ENCODE measurements at regions not wholly inside any gene's neighbourhood (a gene's known extent, or its start where the extent isn't known, plus 50 kb on each side); places are given as distances from the start of the nearest gene placed in this dataset.

DNA sequence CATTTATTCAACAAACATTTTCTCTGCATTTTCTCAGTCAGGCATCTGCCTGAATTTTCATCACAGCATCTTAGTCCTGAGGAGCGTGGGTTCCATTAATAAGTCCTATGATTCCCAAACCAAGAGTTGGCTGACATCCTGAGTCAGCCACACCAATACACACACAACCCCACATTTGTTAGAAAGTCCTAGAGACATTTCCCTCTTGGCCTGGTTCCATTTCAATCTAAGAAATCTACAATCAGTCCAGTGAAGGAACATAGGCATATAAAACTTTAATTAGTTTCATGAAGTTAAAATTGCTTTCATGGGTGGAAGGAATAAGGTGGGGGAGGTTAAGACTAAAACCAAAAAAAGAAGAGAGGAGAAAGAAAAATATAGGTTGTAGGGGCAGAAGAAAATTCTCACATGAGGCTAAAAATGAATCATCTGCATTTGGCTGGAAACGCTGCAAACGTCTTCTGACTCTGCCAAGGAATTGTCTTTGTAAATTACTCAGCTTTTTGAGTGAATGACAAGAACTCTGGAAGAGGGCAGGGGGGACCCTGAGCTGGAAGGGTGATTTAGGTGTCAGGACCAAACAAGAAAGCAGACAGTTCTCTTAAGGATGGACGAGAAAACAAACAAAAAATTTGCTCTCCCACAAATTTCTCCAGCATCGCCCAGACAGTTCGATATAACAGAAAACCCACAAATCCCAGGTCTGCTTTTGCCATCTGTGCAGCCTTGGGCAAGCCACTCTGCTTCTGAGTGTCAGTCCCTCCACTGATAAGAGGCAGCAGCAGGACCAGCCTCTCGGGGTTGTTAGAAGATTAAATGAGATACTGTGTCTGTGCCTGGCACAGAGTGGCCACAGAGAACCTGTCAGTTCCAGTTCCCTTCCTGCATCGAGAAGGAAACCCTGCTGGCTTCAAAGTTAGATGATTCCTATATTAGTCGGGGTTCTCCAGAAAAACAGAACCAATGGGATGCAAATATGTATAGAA lies 289.7 kb downstream of the CDK5RAP2 start:
- no peaks in the 10 kb centered on the region for H3K79me2 ChIP-seq (ENCODE audit: control insufficient read depth, insufficient read depth, low read length)
- intact Hi-C loops (cut with micrococcal nuclease) (no loop called here), dilution Hi-C loops (cut with MboI; ENCODE audit: extremely low pct_ligation_motif_present, low sequenced_read_pairs) (no loop called here)
- H3K9ac ChIP-seq (replicated peaks; ENCODE audit: extremely low read depth, insufficient read depth, low read length), result no peak overlapping the region
- no TSS peak for BruUV-seq (replicated peaks)
- no peaks in the 10 kb centered on the region for H3K36me3 ChIP-seq (ENCODE audit: control insufficient read depth in 2 of 2, extremely low read depth in 1 of 2, insufficient read depth in 2 of 2, low read length in 2 of 2)
- ChIA-PET POLR2A (no interaction called here), CTCF (no interaction called here)
- no peak for TF ChIP-seq FOS (IDR thresholded peaks at IDR 0.05; ENCODE audit: borderline replicate concordance, insufficient read depth, low read length)
- TF ChIP-seq JUN (IDR thresholded peaks at IDR 0.05; ENCODE audit: borderline replicate concordance, insufficient read depth, insufficient read length, low read depth), result no peak
- TF ChIP-seq, protein P1, sequence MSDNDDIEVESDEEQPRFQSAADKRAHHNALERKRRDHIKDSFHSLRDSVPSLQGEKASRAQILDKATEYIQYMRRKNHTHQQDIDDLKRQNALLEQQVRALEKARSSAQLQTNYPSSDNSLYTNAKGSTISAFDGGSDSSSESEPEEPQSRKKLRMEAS (IDR thresholded peaks at IDR 0.05; ENCODE audit: insufficient read depth, insufficient read length), result no peak
- TF ChIP-seq POLR2A (IDR thresholded peaks at IDR 0.05; ENCODE audit: low read depth, low read length), result no peak
- H3K27ac ChIP-seq (ENCODE audit: insufficient read depth, low read depth, low read length), result no peak overlapping the region
- no peak overlapping the region for H2AFZ ChIP-seq (ENCODE audit: low read depth, low read length)
- no peak overlapping the region for H3K4me2 ChIP-seq (ENCODE audit: insufficient read depth, low read length)
- no peak overlapping the region for H3K4me3 ChIP-seq (replicated peaks in 1 of 3; ENCODE audit: insufficient read depth in 1 of 3, low read depth in 1 of 3, low read length in 3 of 3)
- no peaks in the 10 kb centered on the region for H3K9me3 ChIP-seq (replicated peaks; ENCODE audit: control insufficient read depth, insufficient read depth, low read length)
- DNase-seq (ENCODE audit: low read depth, low spot score), result no peak
- no peaks in the 10 kb centered on the region for H4K20me1 ChIP-seq (replicated peaks; ENCODE audit: control insufficient read depth, extremely low read depth, insufficient read depth, low read length)
- H3K9me1 ChIP-seq (replicated peaks; ENCODE audit: control insufficient read depth, extremely low read depth, insufficient read depth, low read length), result no peaks in the 10 kb centered on the region
- H3K27me3 ChIP-seq (ENCODE audit: control insufficient read depth in 2 of 2, insufficient read depth in 2 of 2, low read length in 2 of 2), result no peaks in the 10 kb centered on the region
- FAIRE-seq, result no peak
- H3K4me1 ChIP-seq (ENCODE audit: control insufficient read depth, extremely low read depth, insufficient read depth, low read length), result no peaks in the 10 kb centered on the region

GRCh38 chr9:120289098-120289497 lies 290.9 kb downstream of the CDK5RAP2 start:
- Histone ChIP-seq H3K9ac (replicated peaks; ENCODE audit: extremely low read depth, insufficient read depth, low read length) (no peak overlapping the region), H3K27me3 (ENCODE audit: control insufficient read depth in 2 of 2, insufficient read depth in 2 of 2, low read length in 2 of 2) (no peaks in the 10 kb centered on the region), H3K4me3 (replicated peaks in 1 of 3; ENCODE audit: insufficient read depth in 1 of 3, low read depth in 1 of 3, low read length in 3 of 3) (no peak overlapping the region), H3K4me1 (ENCODE audit: control insufficient read depth, extremely low read depth, insufficient read depth, low read length) (no peaks in the 10 kb centered on the region), H2AFZ (ENCODE audit: low read depth, low read length) (no peak overlapping the region), H3K4me2 (ENCODE audit: insufficient read depth, low read length) (no peak overlapping the region), H3K9me1 (replicated peaks; ENCODE audit: control insufficient read depth, extremely low read depth, insufficient read depth, low read length) (no peaks in the 10 kb centered on the region), H4K20me1 (replicated peaks; ENCODE audit: control insufficient read depth, extremely low read depth, insufficient read depth, low read length) (no peaks in the 10 kb centered on the region), H3K36me3 (ENCODE audit: control insufficient read depth in 2 of 2, extremely low read depth in 1 of 2, insufficient read depth in 2 of 2, low read length in 2 of 2) (no peaks in the 10 kb centered on the region), H3K9me3 (replicated peaks; ENCODE audit: control insufficient read depth, insufficient read depth, low read length) (no peaks in the 10 kb centered on the region), H3K27ac (ENCODE audit: insufficient read depth, low read depth, low read length) (no peak overlapping the region), H3K79me2 (ENCODE audit: control insufficient read depth, insufficient read depth, low read length) (no peaks in the 10 kb centered on the region)
- FAIRE-seq (no peak), DNase-seq (ENCODE audit: low read depth, low spot score) (no peak)
- no TSS peak for BruUV-seq (replicated peaks)
- no peak for TF ChIP-seq POLR2A (IDR thresholded peaks at IDR 0.05; ENCODE audit: low read depth, low read length)
- no peak for TF ChIP-seq CTCF (IDR thresholded peaks at IDR 0.05; ENCODE audit: extremely low read depth in 1 of 2, insufficient read depth in 1 of 2, low read depth in 1 of 2, low read length in 2 of 2)
- POLR2A ChIA-PET, result no interaction called here
- CTCF ChIA-PET, result no interaction called here
- dilution Hi-C loops (cut with MboI; ENCODE audit: extremely low pct_ligation_motif_present, low sequenced_read_pairs) (no loop called here), intact Hi-C loops (cut with micrococcal nuclease) (no loop called here)

Measured in endothelial cell of umbilical vein (primary cell).